SK-N-SH (cell line): ENCODE measurements at regions not wholly inside any gene's neighbourhood (a gene's known extent, or its start where the extent isn't known, plus 50 kb on each side); places are given as distances from the start of the nearest gene placed in this dataset.

Experiments used
- CTCF ChIA-PET: fragments of 300-600, 350-600 bp; formaldehyde crosslinking; extraction: SDS; loops from one replicate; lab custom pipeline; 2021; lab: Yijun Ruan, JAX
- POLR2A ChIA-PET: fragments of 350-600 bp; sonication (Branson Sonifier 250); formaldehyde crosslinking; extraction: SDS; loops from one replicate; lab custom pipeline; 2020; ENCODE audit warnings: antibody characterized with exemption, inconsistent platforms; lab: Yijun Ruan, JAX
- DNase-seq: peaks from one replicate; pipeline ENCODE4 v3.0.0; 2012
- H2AFZ ChIP-seq: fragments of 200-600 bp; sonication (generic); 2 replicates; pipeline ENCODE4 v1.8.1; 2016; ENCODE audit warnings: antibody characterized with exemption, mild to moderate bottlenecking, low read depth
- H3F3A ChIP-seq: fragments of 200-600 bp; sonication (generic); replicated peaks from 2 replicates; pipeline ENCODE3; 2016; ENCODE audit warnings: antibody characterized with exemption, mild to moderate bottlenecking; ENCODE audit not compliant: insufficient read depth
- H3K27ac ChIP-seq, 2 experiments: fragments of 200-500 bp in 1 of 2; fragments of 200-600 bp in 1 of 2; sonication (Bioruptor generic) in 1 of 2; sonication (generic), shearing (Covaris generic) in 1 of 2; 2 replicates each; pipeline versions ENCODE4 v1.5.1 to v1.6.1; 2014 to 2016; ENCODE audit warnings: low read depth in 2 of 2, inconsistent platforms in 1 of 2, low read length in 1 of 2, mild to moderate bottlenecking in 1 of 2, mixed read lengths in 1 of 2
- H3K27me3 ChIP-seq: fragments of 200-600 bp; sonication (generic), shearing (Covaris generic); 2 replicates; pipeline ENCODE4 v1.6.1; 2016; ENCODE audit warnings: mixed run types; ENCODE audit not compliant: insufficient read depth
- H3K36me3 ChIP-seq, 2 experiments: fragments of 200-500 bp in 1 of 2; fragments of 200-600 bp in 1 of 2; sonication (Bioruptor generic) in 1 of 2; sonication (generic) in 1 of 2; replicated peaks in 1 of 2; 2 replicates each; pipeline versions ENCODE3 to v1.5.1; 2014 to 2016; ENCODE audit warnings: low read length in 1 of 2, mild to moderate bottlenecking in 1 of 2; ENCODE audit not compliant: insufficient read depth in 2 of 2, control insufficient read depth in 1 of 2
- H3K4me1 ChIP-seq, 2 experiments: fragments of 200-500 bp in 1 of 2; fragments of 200-600 bp in 1 of 2; sonication (Bioruptor generic) in 1 of 2; sonication (generic), shearing (Covaris generic) in 1 of 2; 2 replicates each; pipeline versions ENCODE4 v1.5.1 to v1.6.1; 2014 to 2016; ENCODE audit warnings: low read depth in 1 of 2, low read length in 1 of 2, mixed run types in 1 of 2; ENCODE audit not compliant: insufficient read depth in 2 of 2, control insufficient read depth in 1 of 2
- H3K4me2 ChIP-seq: fragments of 200-600 bp; sonication (generic), shearing (Covaris generic); 2 replicates; pipeline ENCODE4 v1.6.1; 2017; ENCODE audit warnings: mixed run types
- H3K4me3 ChIP-seq, 2 experiments: fragments of 200-500 bp in 1 of 2; fragments of 200-600 bp in 1 of 2; sonication (Bioruptor generic) in 1 of 2; sonication (generic), shearing (Covaris generic) in 1 of 2; 2 replicates each; pipeline versions ENCODE4 v1.5.1 to v1.8.1; 2014 to 2016; ENCODE audit warnings: low read depth in 2 of 2, inconsistent platforms in 1 of 2, low read length in 1 of 2, mild to moderate bottlenecking in 1 of 2, mixed read lengths in 1 of 2, moderate library complexity in 1 of 2
- H3K79me2 ChIP-seq: fragments of 200-600 bp; sonication (generic); 2 replicates; pipeline ENCODE4 v1.8.1; 2017; ENCODE audit warnings: mild to moderate bottlenecking; ENCODE audit not compliant: insufficient read depth
- H3K9ac ChIP-seq: fragments of 200-600 bp; sonication (generic); 2 replicates; pipeline ENCODE4 v1.6.1; 2017; ENCODE audit warnings: mixed run types
- H3K9me2 ChIP-seq: fragments of 200-600 bp; sonication (generic); 2 replicates; pipeline ENCODE4 v1.6.1; 2017; ENCODE audit warnings: mixed run types
- H3K9me3 ChIP-seq: fragments of 200-600 bp; sonication (generic); 2 replicates; pipeline ENCODE4 v1.6.1; 2017; ENCODE audit warnings: mixed run types, mild to moderate bottlenecking, moderate library complexity
- H4K20me1 ChIP-seq: fragments of 200-600 bp; sonication (generic); 2 replicates; pipeline ENCODE4 v1.6.1; 2017; ENCODE audit warnings: mild to moderate bottlenecking, mixed run types; ENCODE audit not compliant: insufficient read depth
- CHD2 ChIP-seq: fragments of 150-350 bp; IDR thresholded peaks from 2 replicates; pipeline ENCODE4 v1.6.1; 2018; ENCODE audit warnings: low read length; ENCODE audit not compliant: partially characterized antibody
- CTCF ChIP-seq: fragments of 200-600 bp; sonication (generic); IDR thresholded peaks from 2 replicates; pipeline ENCODE4 v1.6.1; 2017; ENCODE audit warnings: antibody characterized with exemption, mild to moderate bottlenecking, moderate library complexity
- ELF1 ChIP-seq: IDR thresholded peaks from 2 replicates; pipeline ENCODE4 v1.4.0; 2012
- EP300 ChIP-seq, 2 experiments: IDR thresholded peaks; 2 replicates each; pipeline versions ENCODE4 v1.4.0 to v1.6.1; 2012; ENCODE audit warnings: borderline replicate concordance in 1 of 2, low read depth in 1 of 2, low read length in 1 of 2
- EZH2phosphoT487 ChIP-seq: fragments of 200-600 bp; sonication (generic); IDR thresholded peaks from 2 replicates; pipeline ENCODE4 v1.6.1; 2017; ENCODE audit warnings: low read depth, mixed run types, mild to moderate bottlenecking, antibody characterized with exemption, moderate library complexity, borderline replicate concordance
- GABPA ChIP-seq: IDR thresholded peaks from 2 replicates; pipeline ENCODE4 v1.4.0; 2012; ENCODE audit warnings: low read depth, mild to moderate bottlenecking
- GATA2 ChIP-seq: sonication (generic); formaldehyde crosslinking; IDR thresholded peaks from 2 replicates; pipeline ENCODE4 v1.5.0; 2020; ENCODE audit warnings: mild to moderate bottlenecking, missing genetic modification reagents
- MAX ChIP-seq: IDR thresholded peaks from 2 replicates; pipeline ENCODE4 v1.4.0; 2012; ENCODE audit warnings: low read depth
- NFIC ChIP-seq: IDR thresholded peaks from 2 replicates; pipeline ENCODE4 v1.4.0; 2012; ENCODE audit warnings: borderline replicate concordance
- RFX5 ChIP-seq: IDR thresholded peaks from 2 replicates; pipeline ENCODE4 v1.6.1; 2012; ENCODE audit warnings: mild to moderate bottlenecking, improper control_type of control experiment, low read length
- RXRA ChIP-seq: IDR thresholded peaks from 2 replicates; pipeline ENCODE4 v1.4.0; 2012; ENCODE audit warnings: low read depth, mild to moderate bottlenecking, borderline replicate concordance
- TCF12 ChIP-seq: IDR thresholded peaks from 2 replicates; pipeline ENCODE4 v1.4.0; 2012
- TEAD4 ChIP-seq: IDR thresholded peaks from 2 replicates; pipeline ENCODE4 v1.4.0; 2012; ENCODE audit warnings: mild to moderate bottlenecking, borderline replicate concordance; ENCODE audit not compliant: insufficient read depth
- YY1 ChIP-seq: IDR thresholded peaks from 2 replicates; pipeline ENCODE4 v1.4.0; 2012; ENCODE audit warnings: low read depth, mild to moderate bottlenecking
- WGBS: methylation state at CpG from one replicate; pipeline ENCODE4 v1.1.6; 2017; ENCODE audit warnings: low lambda C conversion rate; 5-methylcytosine and 5-hydroxymethylcytosine counted together
- TF ChIP-seq, protein P1 (sequence below): IDR thresholded peaks from 2 replicates; pipeline ENCODE4 v1.6.1; 2012; ENCODE audit warnings: mild to moderate bottlenecking, low read depth, low read length, moderate library complexity
- TF ChIP-seq, protein P2 (sequence below): IDR thresholded peaks from 2 replicates; pipeline ENCODE4 v1.4.0; 2012; ENCODE audit warnings: low read depth, borderline replicate concordance
- TF ChIP-seq, protein P3 (sequence below): fragments of 150-350 bp; IDR thresholded peaks from 2 replicates; pipeline ENCODE4 v1.6.1; 2016; ENCODE audit warnings: mild to moderate bottlenecking, low read depth, low read length

DNA sequence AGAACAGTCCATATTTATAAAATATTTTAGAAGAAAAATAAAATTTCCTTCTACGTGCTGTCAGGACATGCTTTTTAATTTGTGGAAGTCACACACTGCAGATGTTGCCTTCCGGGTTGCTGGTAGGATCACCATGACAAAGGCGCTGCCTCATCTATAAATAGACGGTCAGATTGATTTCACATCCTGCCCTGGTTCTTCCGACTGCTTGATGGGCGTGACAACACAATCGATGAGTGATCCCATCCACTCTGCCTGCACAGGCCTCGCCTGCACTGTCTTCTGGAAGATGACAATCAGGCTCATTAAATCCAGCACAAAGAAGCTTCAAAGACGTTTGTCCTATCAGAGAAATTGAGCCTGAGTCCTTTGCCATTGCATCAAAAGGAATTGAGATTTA lies 318.9 kb upstream of the TRIB2 start:
- no peak overlapping the region for H3K4me2 ChIP-seq
- no peaks in the 10 kb centered on the region for H3F3A ChIP-seq
- H3K36me3 ChIP-seq: no peaks in the 10 kb centered on the region
- H3K9me3 ChIP-seq: no peaks in the 10 kb centered on the region
- ChIA-PET CTCF (interaction anchor here (0.9 to 1.3 kb wide), 2 partner anchors 16 to 609 kb away, joined by 3 to 6 read pairs; no protein-coding TSS in a partner anchor), POLR2A (no interaction called here)
- H3K4me1 ChIP-seq: peaks cover 0 to 8% of the 10 kb centered on the region in 2 experiments; a peak in 1 of 4 replicates
- 0 out of 2 replicates have a peak overlapping the region, but pooled peaks have one; percentile 2 for H2AFZ ChIP-seq
- H3K27me3 ChIP-seq: no peaks in the 10 kb centered on the region
- no peak overlapping the region for H3K4me3 ChIP-seq
- H3K27ac ChIP-seq: no peak overlapping the region
- 79% methylated on average over 9 of the region's 9 CpGs for WGBS
- no peaks in the 10 kb centered on the region for H3K9me2 ChIP-seq
- TF ChIP-seq EP300 (IDR thresholded peaks at IDR 0.05; ENCODE audit: borderline replicate concordance in 1 of 2, low read depth in 1 of 2, low read length in 1 of 2) (no peak), YY1 (no peak), GATA2 (no peak), MAX (no peak), GABPA (no peak), ELF1 (no peak), CHD2 (no peak), CTCF (no peak), NFIC (no peak), TEAD4 (no peak), EZH2phosphoT487 (no peak), RFX5 (no peak), TCF12 (no peak), RXRA (no peak)
- TF ChIP-seq, protein P1, sequence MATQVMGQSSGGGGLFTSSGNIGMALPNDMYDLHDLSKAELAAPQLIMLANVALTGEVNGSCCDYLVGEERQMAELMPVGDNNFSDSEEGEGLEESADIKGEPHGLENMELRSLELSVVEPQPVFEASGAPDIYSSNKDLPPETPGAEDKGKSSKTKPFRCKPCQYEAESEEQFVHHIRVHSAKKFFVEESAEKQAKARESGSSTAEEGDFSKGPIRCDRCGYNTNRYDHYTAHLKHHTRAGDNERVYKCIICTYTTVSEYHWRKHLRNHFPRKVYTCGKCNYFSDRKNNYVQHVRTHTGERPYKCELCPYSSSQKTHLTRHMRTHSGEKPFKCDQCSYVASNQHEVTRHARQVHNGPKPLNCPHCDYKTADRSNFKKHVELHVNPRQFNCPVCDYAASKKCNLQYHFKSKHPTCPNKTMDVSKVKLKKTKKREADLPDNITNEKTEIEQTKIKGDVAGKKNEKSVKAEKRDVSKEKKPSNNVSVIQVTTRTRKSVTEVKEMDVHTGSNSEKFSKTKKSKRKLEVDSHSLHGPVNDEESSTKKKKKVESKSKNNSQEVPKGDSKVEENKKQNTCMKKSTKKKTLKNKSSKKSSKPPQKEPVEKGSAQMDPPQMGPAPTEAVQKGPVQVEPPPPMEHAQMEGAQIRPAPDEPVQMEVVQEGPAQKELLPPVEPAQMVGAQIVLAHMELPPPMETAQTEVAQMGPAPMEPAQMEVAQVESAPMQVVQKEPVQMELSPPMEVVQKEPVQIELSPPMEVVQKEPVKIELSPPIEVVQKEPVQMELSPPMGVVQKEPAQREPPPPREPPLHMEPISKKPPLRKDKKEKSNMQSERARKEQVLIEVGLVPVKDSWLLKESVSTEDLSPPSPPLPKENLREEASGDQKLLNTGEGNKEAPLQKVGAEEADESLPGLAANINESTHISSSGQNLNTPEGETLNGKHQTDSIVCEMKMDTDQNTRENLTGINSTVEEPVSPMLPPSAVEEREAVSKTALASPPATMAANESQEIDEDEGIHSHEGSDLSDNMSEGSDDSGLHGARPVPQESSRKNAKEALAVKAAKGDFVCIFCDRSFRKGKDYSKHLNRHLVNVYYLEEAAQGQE: no peak
- TF ChIP-seq, protein P2, sequence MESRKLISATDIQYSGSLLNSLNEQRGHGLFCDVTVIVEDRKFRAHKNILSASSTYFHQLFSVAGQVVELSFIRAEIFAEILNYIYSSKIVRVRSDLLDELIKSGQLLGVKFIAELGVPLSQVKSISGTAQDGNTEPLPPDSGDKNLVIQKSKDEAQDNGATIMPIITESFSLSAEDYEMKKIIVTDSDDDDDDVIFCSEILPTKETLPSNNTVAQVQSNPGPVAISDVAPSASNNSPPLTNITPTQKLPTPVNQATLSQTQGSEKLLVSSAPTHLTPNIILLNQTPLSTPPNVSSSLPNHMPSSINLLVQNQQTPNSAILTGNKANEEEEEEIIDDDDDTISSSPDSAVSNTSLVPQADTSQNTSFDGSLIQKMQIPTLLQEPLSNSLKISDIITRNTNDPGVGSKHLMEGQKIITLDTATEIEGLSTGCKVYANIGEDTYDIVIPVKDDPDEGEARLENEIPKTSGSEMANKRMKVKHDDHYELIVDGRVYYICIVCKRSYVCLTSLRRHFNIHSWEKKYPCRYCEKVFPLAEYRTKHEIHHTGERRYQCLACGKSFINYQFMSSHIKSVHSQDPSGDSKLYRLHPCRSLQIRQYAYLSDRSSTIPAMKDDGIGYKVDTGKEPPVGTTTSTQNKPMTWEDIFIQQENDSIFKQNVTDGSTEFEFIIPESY: no peak
- TF ChIP-seq, protein P3, sequence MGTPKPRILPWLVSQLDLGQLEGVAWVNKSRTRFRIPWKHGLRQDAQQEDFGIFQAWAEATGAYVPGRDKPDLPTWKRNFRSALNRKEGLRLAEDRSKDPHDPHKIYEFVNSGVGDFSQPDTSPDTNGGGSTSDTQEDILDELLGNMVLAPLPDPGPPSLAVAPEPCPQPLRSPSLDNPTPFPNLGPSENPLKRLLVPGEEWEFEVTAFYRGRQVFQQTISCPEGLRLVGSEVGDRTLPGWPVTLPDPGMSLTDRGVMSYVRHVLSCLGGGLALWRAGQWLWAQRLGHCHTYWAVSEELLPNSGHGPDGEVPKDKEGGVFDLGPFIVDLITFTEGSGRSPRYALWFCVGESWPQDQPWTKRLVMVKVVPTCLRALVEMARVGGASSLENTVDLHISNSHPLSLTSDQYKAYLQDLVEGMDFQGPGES: no peak
- H3K9ac ChIP-seq: no peak overlapping the region
- no peaks in the 10 kb centered on the region for H4K20me1 ChIP-seq
- no peak for DNase-seq
- no peaks in the 10 kb centered on the region for H3K79me2 ChIP-seq
